ENCODE measurements at regions not wholly inside any gene's neighbourhood (a gene's known extent, or its start where the extent isn't known, plus 50 kb on each side); places are given as distances from the start of the nearest gene placed in this dataset.

DNA sequence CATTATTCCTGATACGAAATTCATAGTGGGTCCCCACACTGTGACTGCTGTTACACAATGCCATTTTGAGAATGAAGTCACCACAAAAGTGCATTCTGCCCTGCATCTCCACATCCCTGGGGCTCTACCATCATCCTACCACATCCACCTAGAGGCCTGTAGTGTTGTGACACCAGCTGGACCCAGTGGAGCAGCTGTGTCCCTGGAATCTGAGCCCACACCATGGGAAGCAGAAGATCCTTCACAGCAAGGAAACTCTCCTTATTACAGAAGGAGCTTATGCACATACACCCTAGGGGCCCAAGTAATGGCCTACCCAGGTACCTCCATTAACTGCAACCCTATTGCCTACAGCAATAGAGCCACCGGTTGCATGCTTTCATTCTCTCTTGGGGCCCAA is 566.6 kb upstream of the EPHA7 start:
- no peak for TF ChIP-seq CTCF (IDR thresholded peaks at IDR 0.05)
- no peak for TF ChIP-seq POLR2A (IDR thresholded peaks at IDR 0.05)

Data from thyroid gland (tissue), 4 donors.